C4-2B (cell line): ENCODE measurements at regions not wholly inside any gene's neighbourhood (a gene's known extent, or its start where the extent isn't known, plus 50 kb on each side); places are given as distances from the start of the nearest gene placed in this dataset.

Experiments
- ZFX ChIP-seq: fragments of 450-650 bp; IDR thresholded peaks from 2 replicates; pipeline ENCODE4 v1.6.1; 2017
- TF ChIP-seq, protein P1 (sequence below): fragments of 450-650 bp; conservative IDR thresholded peaks from 2 replicates; pipeline ENCODE4 v1.5.1; 2017; ENCODE audit warnings: mild to moderate bottlenecking

GRCh38 chr7:41621953-41622831 is 80.7 kb downstream of the INHBA start:
- TF ChIP-seq, protein P1, sequence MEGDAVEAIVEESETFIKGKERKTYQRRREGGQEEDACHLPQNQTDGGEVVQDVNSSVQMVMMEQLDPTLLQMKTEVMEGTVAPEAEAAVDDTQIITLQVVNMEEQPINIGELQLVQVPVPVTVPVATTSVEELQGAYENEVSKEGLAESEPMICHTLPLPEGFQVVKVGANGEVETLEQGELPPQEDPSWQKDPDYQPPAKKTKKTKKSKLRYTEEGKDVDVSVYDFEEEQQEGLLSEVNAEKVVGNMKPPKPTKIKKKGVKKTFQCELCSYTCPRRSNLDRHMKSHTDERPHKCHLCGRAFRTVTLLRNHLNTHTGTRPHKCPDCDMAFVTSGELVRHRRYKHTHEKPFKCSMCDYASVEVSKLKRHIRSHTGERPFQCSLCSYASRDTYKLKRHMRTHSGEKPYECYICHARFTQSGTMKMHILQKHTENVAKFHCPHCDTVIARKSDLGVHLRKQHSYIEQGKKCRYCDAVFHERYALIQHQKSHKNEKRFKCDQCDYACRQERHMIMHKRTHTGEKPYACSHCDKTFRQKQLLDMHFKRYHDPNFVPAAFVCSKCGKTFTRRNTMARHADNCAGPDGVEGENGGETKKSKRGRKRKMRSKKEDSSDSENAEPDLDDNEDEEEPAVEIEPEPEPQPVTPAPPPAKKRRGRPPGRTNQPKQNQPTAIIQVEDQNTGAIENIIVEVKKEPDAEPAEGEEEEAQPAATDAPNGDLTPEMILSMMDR: no peak
- no peak for TF ChIP-seq ZFX
